ENCODE measurements at regions not wholly inside any gene's neighbourhood (a gene's known extent, or its start where the extent isn't known, plus 50 kb on each side); places are given as distances from the start of the nearest gene placed in this dataset.
"Not testable (repeated sequence)": the region's sequence is repeated elsewhere in the genome, so short reads cannot be mapped to it uniquely, and the experiment has no call there.

GRCh38 chr4:13750594-13750993, 123.1 kb upstream of the BOD1L1 start:
- Mint-ChIP-seq H3K27ac (no peak overlapping the region), H3K9me3 (peaks cover under 1% of the 10 kb centered on the region), H3K4me3 (no peak overlapping the region), H3K36me3 (no peaks in the 10 kb centered on the region), H3K27me3 (ENCODE audit: insufficient read depth, low read depth) (peaks cover 2% of the 10 kb centered on the region), H3K4me1 (no peaks in the 10 kb centered on the region)
- TF ChIP-seq EZH2 (IDR thresholded peaks at IDR 0.05) (no peak), CTCF (IDR thresholded peaks at IDR 0.05) (no peak)
- Histone ChIP-seq H3K4me1 (no peaks in the 10 kb centered on the region), H3F3A (ENCODE audit: low read depth) (no peaks in the 10 kb centered on the region), H4K20me1 (ENCODE audit: low read depth) (no peaks in the 10 kb centered on the region), H3K27me3 (no peaks in the 10 kb centered on the region), H3K27ac (no peak overlapping the region), H2AFZ (replicated peaks) (no peak overlapping the region), H3K79me2 (ENCODE audit: low read depth) (no peaks in the 10 kb centered on the region), H3K9ac (no peak overlapping the region), H3K36me3 (no peaks in the 10 kb centered on the region), H3K9me3 (ENCODE audit: low read depth) (no peaks in the 10 kb centered on the region), H3K4me2 (no peak overlapping the region), H3K4me3 (no peak overlapping the region)
- no peak for DNase-seq (ENCODE audit: low spot score)

- H3K36me3 ChIP-seq; H3K9me3 ChIP-seq (ENCODE audit: low read depth); H3K4me1 Mint-ChIP-seq; H3K27me3 ChIP-seq; H3K9ac ChIP-seq; H3F3A ChIP-seq (ENCODE audit: low read depth); H3K4me1 ChIP-seq; DNase-seq (ENCODE audit: low spot score); H3K4me3 ChIP-seq; H4K20me1 ChIP-seq (ENCODE audit: low read depth); H3K4me2 ChIP-seq; H3K36me3 Mint-ChIP-seq; H3K27me3 Mint-ChIP-seq (ENCODE audit: insufficient read depth, low read depth); H3K79me2 ChIP-seq (ENCODE audit: low read depth); H2AFZ ChIP-seq (replicated peaks); H3K27ac Mint-ChIP-seq; H3K4me3 Mint-ChIP-seq; H3K27ac ChIP-seq: not testable (repeated sequence)
- peaks cover 23% of the 10 kb centered on the region for H3K9me3 Mint-ChIP-seq
These were observed 134.1 kb upstream of the BOD1L1 start for GRCh38 chr4:13761581-13761980.

- H3K4me3 Mint-ChIP-seq: no peak overlapping the region
- H3K27ac ChIP-seq: no peak overlapping the region
- peaks cover 23% of the 10 kb centered on the region for H3K9me3 Mint-ChIP-seq
- no peak overlapping the region for H3K27ac Mint-ChIP-seq
- H4K20me1 ChIP-seq (ENCODE audit: low read depth): no peaks in the 10 kb centered on the region
- H3K4me3 ChIP-seq: no peak overlapping the region
- H3K27me3 Mint-ChIP-seq (ENCODE audit: insufficient read depth, low read depth): no peaks in the 10 kb centered on the region
- H3K9me3 ChIP-seq (ENCODE audit: low read depth): no peaks in the 10 kb centered on the region
- no peaks in the 10 kb centered on the region for H3K4me1 Mint-ChIP-seq
- H3K4me2 ChIP-seq: no peak overlapping the region
- DNase-seq (ENCODE audit: low spot score): no peak
- H3K36me3 ChIP-seq: no peaks in the 10 kb centered on the region
- peaks cover 1% of the 10 kb centered on the region for H3K36me3 Mint-ChIP-seq
- H3F3A ChIP-seq (ENCODE audit: low read depth): no peaks in the 10 kb centered on the region
- no peak overlapping the region for H2AFZ ChIP-seq (replicated peaks)
- H3K9ac ChIP-seq: no peak overlapping the region
- H3K27me3 ChIP-seq: no peaks in the 10 kb centered on the region
- no peaks in the 10 kb centered on the region for H3K4me1 ChIP-seq
- no peak for TF ChIP-seq CTCF (IDR thresholded peaks at IDR 0.05)
- H3K79me2 ChIP-seq (ENCODE audit: low read depth): no peaks in the 10 kb centered on the region
These were observed 134.6 kb upstream of the BOD1L1 start for GRCh38 chr4:13762130-13762529.

GRCh38 chr4:13763707-13764106, 136.2 kb upstream of the BOD1L1 start:
- Histone ChIP-seq H3K79me2 (ENCODE audit: low read depth) (no peaks in the 10 kb centered on the region), H3K36me3 (no peaks in the 10 kb centered on the region), H3F3A (ENCODE audit: low read depth) (no peaks in the 10 kb centered on the region), H3K9me3 (ENCODE audit: low read depth) (no peaks in the 10 kb centered on the region), H2AFZ (replicated peaks) (no peak overlapping the region), H3K4me2 (no peak overlapping the region), H3K9ac (no peak overlapping the region), H3K4me3 (no peak overlapping the region), H3K27me3 (no peaks in the 10 kb centered on the region), H3K4me1 (no peaks in the 10 kb centered on the region), H3K27ac (no peak overlapping the region), H4K20me1 (ENCODE audit: low read depth) (no peaks in the 10 kb centered on the region)
- Mint-ChIP-seq H3K36me3 (peaks cover 1% of the 10 kb centered on the region), H3K9me3 (peaks cover 16% of the 10 kb centered on the region), H3K4me1 (no peaks in the 10 kb centered on the region), H3K4me3 (no peak overlapping the region), H3K27ac (no peak overlapping the region), H3K27me3 (ENCODE audit: insufficient read depth, low read depth) (no peaks in the 10 kb centered on the region)
- no peak for DNase-seq (ENCODE audit: low spot score)
- no peak for TF ChIP-seq EZH2phosphoT487 (IDR thresholded peaks at IDR 0.05)
- no peak for TF ChIP-seq CTCF (IDR thresholded peaks at IDR 0.05)
- TF ChIP-seq EZH2 (IDR thresholded peaks at IDR 0.05): no peak
